ENCODE measurements at regions not wholly inside any gene's neighbourhood (a gene's known extent, or its start where the extent isn't known, plus 50 kb on each side); places are given as distances from the start of the nearest gene placed in this dataset.

- Histone ChIP-seq H3K36me3 (ENCODE audit: control insufficient read depth, insufficient read depth, low read length) (peaks cover 6% of the 10 kb centered on the region), H3K27me3 (ENCODE audit: control insufficient read depth, insufficient read depth, low read length) (no peaks in the 10 kb centered on the region), H3K4me1 (ENCODE audit: control insufficient read depth, insufficient read depth, low read length) (peaks cover 14% of the 10 kb centered on the region), H3K4me3 (ENCODE audit: low read depth, low read length) (no peak overlapping the region), H3K9me3 (ENCODE audit: control insufficient read depth, insufficient read depth, low read length) (no peaks in the 10 kb centered on the region), H3K27ac (ENCODE audit: low read depth, low read length) (peak overlapping the region; percentile 75)
- 87% methylated on average over 3 of the region's 5 CpGs for WGBS (ENCODE audit: insufficient coverage)
- DNase-seq (ENCODE audit: low read depth in 4 of 6, low spot score in 6 of 6) = peak in 2 of 6 donors; percentile 26 to 53
These were observed 175.8 kb downstream of the C16orf95 start for GRCh38 chr16:87141402-87141801.

GRCh38 chr16:87143661-87144121, 173.5 kb downstream of the C16orf95 start:
- H3K4me1 ChIP-seq (ENCODE audit: control insufficient read depth, insufficient read depth, low read length) = peaks cover 14% of the 10 kb centered on the region
- 80% methylated on average over 13 of the region's 15 CpGs for WGBS (ENCODE audit: insufficient coverage)
- H3K27me3 ChIP-seq (ENCODE audit: control insufficient read depth, insufficient read depth, low read length) = no peaks in the 10 kb centered on the region
- peak in 1 of 6 donors; percentile 65 for DNase-seq (ENCODE audit: low read depth in 4 of 6, low spot score in 6 of 6)
- peak overlapping the region; percentile 75 for H3K27ac ChIP-seq (ENCODE audit: low read depth, low read length)
- H3K9me3 ChIP-seq (ENCODE audit: control insufficient read depth, insufficient read depth, low read length) = no peaks in the 10 kb centered on the region
- H3K36me3 ChIP-seq (ENCODE audit: control insufficient read depth, insufficient read depth, low read length) = peaks cover 6% of the 10 kb centered on the region
- no peak overlapping the region for H3K4me3 ChIP-seq (ENCODE audit: low read depth, low read length)

- peaks cover 14% of the 10 kb centered on the region for H3K4me1 ChIP-seq (ENCODE audit: control insufficient read depth, insufficient read depth, low read length)
- H3K27ac ChIP-seq (ENCODE audit: low read depth, low read length) = peak overlapping the region; percentile 75
These were observed 173.0 kb downstream of the C16orf95 start for GRCh38 chr16:87144232-87144631.

GRCh38 chr16:87145181-87146176, 171.7 kb downstream of the C16orf95 start:
- peaks cover 3% of the 10 kb centered on the region for H3K36me3 ChIP-seq (ENCODE audit: control insufficient read depth, insufficient read depth, low read length)
- H3K4me1 ChIP-seq (ENCODE audit: control insufficient read depth, insufficient read depth, low read length) = peaks cover 12% of the 10 kb centered on the region
- no peaks in the 10 kb centered on the region for H3K9me3 ChIP-seq (ENCODE audit: control insufficient read depth, insufficient read depth, low read length)
- no peaks in the 10 kb centered on the region for H3K27me3 ChIP-seq (ENCODE audit: control insufficient read depth, insufficient read depth, low read length)
- H3K4me3 ChIP-seq (ENCODE audit: low read depth, low read length) = no peak overlapping the region
- WGBS (ENCODE audit: insufficient coverage) = 86% methylated on average over 24 of the region's 24 CpGs
- H3K27ac ChIP-seq (ENCODE audit: low read depth, low read length) = peak overlapping the region; percentile 33
- no peak for DNase-seq (ENCODE audit: low read depth in 4 of 6, low spot score in 6 of 6)

More at GRCh38 chr16:87144232-87144631, 173.0 kb downstream of the C16orf95 start:
- Histone ChIP-seq H3K4me3 (ENCODE audit: low read depth, low read length) (no peak overlapping the region), H3K27me3 (ENCODE audit: control insufficient read depth, insufficient read depth, low read length) (no peaks in the 10 kb centered on the region), H3K36me3 (ENCODE audit: control insufficient read depth, insufficient read depth, low read length) (peaks cover 6% of the 10 kb centered on the region), H3K9me3 (ENCODE audit: control insufficient read depth, insufficient read depth, low read length) (no peaks in the 10 kb centered on the region)
- WGBS (ENCODE audit: insufficient coverage) = 92% methylated on average over 9 of the region's 11 CpGs
- no peak for DNase-seq (ENCODE audit: low read depth in 4 of 6, low spot score in 6 of 6)

- DNase-seq (ENCODE audit: low read depth in 4 of 6, low spot score in 6 of 6) = no peak
- H3K4me1 ChIP-seq (ENCODE audit: control insufficient read depth, insufficient read depth, low read length) = peaks cover 9% of the 10 kb centered on the region
- H3K27ac ChIP-seq (ENCODE audit: low read depth, low read length) = no peak overlapping the region
- H3K27me3 ChIP-seq (ENCODE audit: control insufficient read depth, insufficient read depth, low read length) = no peaks in the 10 kb centered on the region
- H3K36me3 ChIP-seq (ENCODE audit: control insufficient read depth, insufficient read depth, low read length) = peaks cover 3% of the 10 kb centered on the region
- H3K9me3 ChIP-seq (ENCODE audit: control insufficient read depth, insufficient read depth, low read length) = no peaks in the 10 kb centered on the region
- no peak overlapping the region for H3K4me3 ChIP-seq (ENCODE audit: low read depth, low read length)
- 88% methylated on average over 5 of the region's 5 CpGs for WGBS (ENCODE audit: insufficient coverage)
These were observed 170.5 kb downstream of the C16orf95 start for GRCh38 chr16:87146676-87147075.

- 100% methylated on average over 1 of the region's 1 CpG for WGBS (ENCODE audit: insufficient coverage)
- no peaks in the 10 kb centered on the region for H3K9me3 ChIP-seq (ENCODE audit: control insufficient read depth, insufficient read depth, low read length)
- no peak for DNase-seq (ENCODE audit: low read depth in 4 of 6, low spot score in 6 of 6)
These were observed 168.1 kb downstream of the C16orf95 start for GRCh38 chr16:87149051-87149450.

GRCh38 chr16:87150262-87150661, 166.9 kb downstream of the C16orf95 start:
- no peaks in the 10 kb centered on the region for H3K36me3 ChIP-seq (ENCODE audit: control insufficient read depth, insufficient read depth, low read length)
- H3K27ac ChIP-seq (ENCODE audit: low read depth, low read length) = peak overlapping the region; percentile 64
- H3K9me3 ChIP-seq (ENCODE audit: control insufficient read depth, insufficient read depth, low read length) = no peaks in the 10 kb centered on the region
- WGBS (ENCODE audit: insufficient coverage) = 29% methylated on average over 13 of the region's 13 CpGs
- no peaks in the 10 kb centered on the region for H3K27me3 ChIP-seq (ENCODE audit: control insufficient read depth, insufficient read depth, low read length)
- H3K4me3 ChIP-seq (ENCODE audit: low read depth, low read length) = no peak overlapping the region
- peaks cover 5% of the 10 kb centered on the region for H3K4me1 ChIP-seq (ENCODE audit: control insufficient read depth, insufficient read depth, low read length)
- DNase-seq (ENCODE audit: low read depth in 4 of 6, low spot score in 6 of 6) = peak in 2 of 6 donors; percentile 65 to 70

More at GRCh38 chr16:87149051-87149450, 168.1 kb downstream of the C16orf95 start:
- H3K27me3 ChIP-seq (ENCODE audit: control insufficient read depth, insufficient read depth, low read length) = no peaks in the 10 kb centered on the region
- no peaks in the 10 kb centered on the region for H3K36me3 ChIP-seq (ENCODE audit: control insufficient read depth, insufficient read depth, low read length)
- H3K4me1 ChIP-seq (ENCODE audit: control insufficient read depth, insufficient read depth, low read length) = peaks cover 5% of the 10 kb centered on the region
- H3K4me3 ChIP-seq (ENCODE audit: low read depth, low read length) = no peak overlapping the region
- peak overlapping the region; percentile 52 for H3K27ac ChIP-seq (ENCODE audit: low read depth, low read length)

GRCh38 chr16:87150681-87151280, 166.4 kb downstream of the C16orf95 start:
- Histone ChIP-seq H3K36me3 (ENCODE audit: control insufficient read depth, insufficient read depth, low read length) (no peaks in the 10 kb centered on the region), H3K27me3 (ENCODE audit: control insufficient read depth, insufficient read depth, low read length) (no peaks in the 10 kb centered on the region), H3K4me1 (ENCODE audit: control insufficient read depth, insufficient read depth, low read length) (peaks cover 5% of the 10 kb centered on the region), H3K27ac (ENCODE audit: low read depth, low read length) (peak overlapping the region; percentile 64), H3K4me3 (ENCODE audit: low read depth, low read length) (no peak overlapping the region), H3K9me3 (ENCODE audit: control insufficient read depth, insufficient read depth, low read length) (no peaks in the 10 kb centered on the region)
- no peak for DNase-seq (ENCODE audit: low read depth in 4 of 6, low spot score in 6 of 6)
- WGBS (ENCODE audit: insufficient coverage) = no CpG with 5 or more reads among the region's 4 CpGs

GRCh38 chr16:87152221-87152755, 164.9 kb downstream of the C16orf95 start:
- Histone ChIP-seq H3K27ac (ENCODE audit: low read depth, low read length) (no peak overlapping the region), H3K27me3 (ENCODE audit: control insufficient read depth, insufficient read depth, low read length) (no peaks in the 10 kb centered on the region), H3K4me1 (ENCODE audit: control insufficient read depth, insufficient read depth, low read length) (peaks cover 5% of the 10 kb centered on the region), H3K4me3 (ENCODE audit: low read depth, low read length) (no peak overlapping the region), H3K9me3 (ENCODE audit: control insufficient read depth, insufficient read depth, low read length) (no peaks in the 10 kb centered on the region), H3K36me3 (ENCODE audit: control insufficient read depth, insufficient read depth, low read length) (no peaks in the 10 kb centered on the region)
- 89% methylated on average over 19 of the region's 19 CpGs for WGBS (ENCODE audit: insufficient coverage)
- no peak for DNase-seq (ENCODE audit: low read depth in 4 of 6, low spot score in 6 of 6)
